ENCODE measurements at regions not wholly inside any gene's neighbourhood (a gene's known extent, or its start where the extent isn't known, plus 50 kb on each side); places are given as distances from the start of the nearest gene placed in this dataset.

GRCh38 chr21:28827422-28827821, 165.3 kb downstream of the LTN1 start:
- peak; percentile 5 for DNase-seq (ENCODE audit: low read depth)

GRCh38 chr21:28826569-28826968, 166.1 kb downstream of the LTN1 start:
- DNase-seq (ENCODE audit: low read depth): no peak

- no peak for DNase-seq (ENCODE audit: low read depth)
Observed at GRCh38 chr21:28826021-28826420, 166.7 kb downstream of the LTN1 start.

- no peak for DNase-seq (ENCODE audit: low read depth)
Observed at GRCh38 chr21:28823429-28823828, 169.2 kb downstream of the LTN1 start.

- peak; percentile 21 for DNase-seq (ENCODE audit: low read depth)
Observed at GRCh38 chr21:28822486-28823335, 170.0 kb downstream of the LTN1 start.

- no peak for DNase-seq (ENCODE audit: low read depth)
Observed at GRCh38 chr21:28822123-28822399, 170.6 kb downstream of the LTN1 start.

- peak; percentile 20 for DNase-seq (ENCODE audit: low read depth)
Observed at GRCh38 chr21:28821276-28822122, 171.2 kb downstream of the LTN1 start.

GRCh38 chr21:28818663-28819278, 173.9 kb downstream of the LTN1 start:
- DNase-seq (ENCODE audit: low read depth): peak; percentile 5

- DNase-seq (ENCODE audit: low read depth): no peak
Observed at GRCh38 chr21:28817871-28818270, 174.8 kb downstream of the LTN1 start.

GRCh38 chr21:28811860-28812259, 180.8 kb downstream of the LTN1 start:
- DNase-seq (ENCODE audit: low read depth): no peak

GRCh38 chr21:28810826-28811524, 181.7 kb downstream of the LTN1 start:
- no peak for DNase-seq (ENCODE audit: low read depth)

GRCh38 chr21:28805885-28806284, 186.8 kb downstream of the LTN1 start:
- DNase-seq (ENCODE audit: low read depth): peak; percentile 91

- DNase-seq (ENCODE audit: low read depth): no peak
Observed at GRCh38 chr21:28804089-28804670, 188.5 kb downstream of the LTN1 start.

- no peak for DNase-seq (ENCODE audit: low read depth)
Observed at GRCh38 chr21:28801906-28802305, 190.8 kb downstream of the LTN1 start.

GRCh38 chr21:28799926-28800325, 192.8 kb downstream of the LTN1 start:
- DNase-seq (ENCODE audit: low read depth): no peak

- no peak for DNase-seq (ENCODE audit: low read depth)
Observed at GRCh38 chr21:28798798-28799197, 193.9 kb downstream of the LTN1 start.

- no peak for DNase-seq (ENCODE audit: low read depth)
Observed at GRCh38 chr21:28795251-28795650, 197.4 kb downstream of the LTN1 start.

GRCh38 chr21:28794371-28794851, 198.3 kb downstream of the LTN1 start:
- no peak for DNase-seq (ENCODE audit: low read depth)

- DNase-seq (ENCODE audit: low read depth): peak; percentile 39
Observed at GRCh38 chr21:28793043-28793442, 199.6 kb downstream of the LTN1 start.

- DNase-seq (ENCODE audit: low read depth): no peak
Observed at GRCh38 chr21:28791595-28792282, 200.9 kb downstream of the LTN1 start.

GRCh38 chr21:28790335-28790734, 202.3 kb downstream of the LTN1 start:
- DNase-seq (ENCODE audit: low read depth): no peak

All from stromal cell of bone marrow (primary cell).